ENCODE measurements at regions not wholly inside any gene's neighbourhood (a gene's known extent, or its start where the extent isn't known, plus 50 kb on each side); places are given as distances from the start of the nearest gene placed in this dataset.

GRCh38 chr17:14805348-14805747, 459.8 kb downstream of the PMP22 start:
- no peak for FAIRE-seq

GRCh38 chr17:14803826-14804225, 461.3 kb downstream of the PMP22 start:
- no peak for TF ChIP-seq POLR2A (IDR thresholded peaks at IDR 0.05; ENCODE audit: low read depth, low read length)
- FAIRE-seq (no peak), DNase-seq (ENCODE audit: insufficient read length, low spot score) (no peak)

More at GRCh38 chr17:14805348-14805747, 459.8 kb downstream of the PMP22 start:
- TF ChIP-seq POLR2A (IDR thresholded peaks at IDR 0.05; ENCODE audit: low read depth, low read length): no peak
- no peak for DNase-seq (ENCODE audit: insufficient read length, low spot score)

GRCh38 chr17:14797801-14798200, 467.3 kb downstream of the PMP22 start:
- TF ChIP-seq POLR2A (IDR thresholded peaks at IDR 0.05; ENCODE audit: low read depth, low read length): no peak
- FAIRE-seq: no peak

GRCh38 chr17:14797021-14797420, 468.1 kb downstream of the PMP22 start:
- no peak for TF ChIP-seq POLR2A (IDR thresholded peaks at IDR 0.05; ENCODE audit: low read depth, low read length)
- DNase-seq (ENCODE audit: insufficient read length, low spot score) (no peak), FAIRE-seq (no peak)

More at GRCh38 chr17:14797801-14798200, 467.3 kb downstream of the PMP22 start:
- no peak for DNase-seq (ENCODE audit: insufficient read length, low spot score)

GRCh38 chr17:14794961-14795360, 470.2 kb downstream of the PMP22 start:
- DNase-seq (ENCODE audit: insufficient read length, low spot score) (no peak), FAIRE-seq (no peak)
- TF ChIP-seq POLR2A (IDR thresholded peaks at IDR 0.05; ENCODE audit: low read depth, low read length): no peak

GRCh38 chr17:14793237-14793636, 471.9 kb downstream of the PMP22 start:
- no peak for TF ChIP-seq POLR2A (IDR thresholded peaks at IDR 0.05; ENCODE audit: low read depth, low read length)
- DNase-seq (ENCODE audit: insufficient read length, low spot score) (no peak), FAIRE-seq (no peak)

GRCh38 chr17:14792746-14793145, 472.4 kb downstream of the PMP22 start:
- no peak for TF ChIP-seq POLR2A (IDR thresholded peaks at IDR 0.05; ENCODE audit: low read depth, low read length)
- DNase-seq (ENCODE audit: insufficient read length, low spot score): no peak
- no peak for FAIRE-seq

- no peak for TF ChIP-seq POLR2A (IDR thresholded peaks at IDR 0.05; ENCODE audit: low read depth, low read length)
- DNase-seq (ENCODE audit: insufficient read length, low spot score) (no peak), FAIRE-seq (no peak)
Observed at GRCh38 chr17:14791221-14791620, 473.9 kb downstream of the PMP22 start.

- FAIRE-seq (no peak), DNase-seq (ENCODE audit: insufficient read length, low spot score) (no peak)
- TF ChIP-seq POLR2A (IDR thresholded peaks at IDR 0.05; ENCODE audit: low read depth, low read length): no peak
Observed at GRCh38 chr17:14790521-14790920, 474.6 kb downstream of the PMP22 start.

GRCh38 chr17:14784997-14785696, 480.0 kb downstream of the PMP22 start:
- FAIRE-seq (no peak), DNase-seq (ENCODE audit: insufficient read length, low spot score) (no peak)

GRCh38 chr17:14781123-14781522, 480.2 kb downstream of the HS3ST3B1 start:
- no peak for TF ChIP-seq POLR2A (IDR thresholded peaks at IDR 0.05; ENCODE audit: low read depth, low read length)
- FAIRE-seq (no peak), DNase-seq (ENCODE audit: insufficient read length, low spot score) (no peak)

More at GRCh38 chr17:14784997-14785696, 480.0 kb downstream of the PMP22 start:
- no peak for TF ChIP-seq POLR2A (IDR thresholded peaks at IDR 0.05; ENCODE audit: low read depth, low read length)

- no peak for TF ChIP-seq POLR2A (IDR thresholded peaks at IDR 0.05; ENCODE audit: low read depth, low read length)
- FAIRE-seq (no peak), DNase-seq (ENCODE audit: insufficient read length, low spot score) (no peak)
Observed at GRCh38 chr17:14780097-14780651, 479.3 kb downstream of the HS3ST3B1 start.

- no peak for FAIRE-seq
- DNase-seq (ENCODE audit: insufficient read length, low spot score): no peak
- no peak for TF ChIP-seq POLR2A (IDR thresholded peaks at IDR 0.05; ENCODE audit: low read depth, low read length)
Observed at GRCh38 chr17:14779241-14779640, 478.4 kb downstream of the HS3ST3B1 start.

- no peak for FAIRE-seq
Observed at GRCh38 chr17:14777291-14777690, 476.4 kb downstream of the HS3ST3B1 start.

GRCh38 chr17:14776791-14777190, 475.9 kb downstream of the HS3ST3B1 start:
- DNase-seq (ENCODE audit: insufficient read length, low spot score) (no peak), FAIRE-seq (no peak)
- TF ChIP-seq POLR2A (IDR thresholded peaks at IDR 0.05; ENCODE audit: low read depth, low read length): no peak

More at GRCh38 chr17:14777291-14777690, 476.4 kb downstream of the HS3ST3B1 start:
- no peak for DNase-seq (ENCODE audit: insufficient read length, low spot score)
- no peak for TF ChIP-seq POLR2A (IDR thresholded peaks at IDR 0.05; ENCODE audit: low read depth, low read length)
